MM.1S (cell line): ENCODE measurements at regions not wholly inside any gene's neighbourhood (a gene's known extent, or its start where the extent isn't known, plus 50 kb on each side); places are given as distances from the start of the nearest gene placed in this dataset.

Experiments
- DNase-seq: peaks from one replicate; pipeline ENCODE4 v3.0.0-alpha.2; 2015
- H2AFZ ChIP-seq: fragments of 300-600 bp; sonication (generic); 2 replicates; pipeline ENCODE4 v1.6.0; 2016; ENCODE audit warnings: antibody characterized with exemption, low read length
- H3F3A ChIP-seq: fragments of 300-600 bp; sonication (generic); 2 replicates; pipeline ENCODE4 v1.6.1; 2016; ENCODE audit warnings: mild to moderate bottlenecking, antibody characterized with exemption, low read length, moderate library complexity, mixed read lengths; ENCODE audit not compliant: insufficient read depth
- H3K27ac ChIP-seq: fragments of 300-600 bp; sonication (generic); 2 replicates; pipeline ENCODE4 v1.5.1; 2016; ENCODE audit warnings: mild to moderate bottlenecking, low read length
- H3K27me3 ChIP-seq: fragments of 300-600 bp; sonication (generic); replicated peaks from 2 replicates; pipeline ENCODE4 v1.6.0; 2016; ENCODE audit warnings: low read length; ENCODE audit not compliant: insufficient read depth
- H3K36me3 ChIP-seq: fragments of 300-600 bp; sonication (generic); replicated peaks from 2 replicates; pipeline ENCODE4 v1.6.1; 2016; ENCODE audit warnings: mild to moderate bottlenecking, low read length, mixed read lengths; ENCODE audit not compliant: insufficient read depth
- H3K4me1 ChIP-seq: fragments of 300-600 bp; sonication (generic); 2 replicates; pipeline ENCODE4 v1.6.1; 2016; ENCODE audit warnings: low read length, mixed read lengths
- H3K4me2 ChIP-seq: fragments of 300-600 bp; sonication (generic); 2 replicates; pipeline ENCODE4 v1.6.0; 2016; ENCODE audit warnings: low read depth, low read length
- H3K4me3 ChIP-seq: fragments of 300-600 bp; sonication (generic); 2 replicates; pipeline ENCODE4 v1.5.1; 2016; ENCODE audit warnings: low read length, mixed read lengths
- H3K79me2 ChIP-seq: fragments of 300-600 bp; sonication (generic); 2 replicates; pipeline ENCODE4 v1.6.1; 2016; ENCODE audit warnings: mixed run types, low read length, mixed read lengths
- H3K9ac ChIP-seq: fragments of 300-600 bp; sonication (generic); 2 replicates; pipeline ENCODE4 v1.6.1; 2016; ENCODE audit warnings: low read length, mixed read lengths
- H3K9me2 ChIP-seq: fragments of 300-600 bp; sonication (generic); replicated peaks from 2 replicates; pipeline ENCODE4 v1.6.1; 2016; ENCODE audit warnings: mild to moderate bottlenecking, low read length, mixed read lengths; ENCODE audit not compliant: insufficient read depth
- H3K9me3 ChIP-seq: fragments of 300-600 bp; sonication (generic); replicated peaks from 2 replicates; pipeline ENCODE4 v1.6.1; 2016; ENCODE audit warnings: mild to moderate bottlenecking, low read length, mixed read lengths; ENCODE audit not compliant: insufficient read depth
- H4K20me1 ChIP-seq: fragments of 300-600 bp; sonication (generic); 2 replicates; pipeline ENCODE4 v1.6.1; 2016; ENCODE audit warnings: mild to moderate bottlenecking, low read length, moderate library complexity, mixed read lengths; ENCODE audit not compliant: insufficient read depth
- EZH2 ChIP-seq: fragments of 300-600 bp; sonication (generic); optimal IDR thresholded peaks from 2 replicates; pipeline ENCODE3; 2017; ENCODE audit warnings: low read depth, mild to moderate bottlenecking, antibody characterized with exemption, low read length, mixed read lengths
- EZH2phosphoT487 ChIP-seq: fragments of 300-600 bp; sonication (generic); IDR thresholded peaks from 2 replicates; pipeline ENCODE4 v1.6.1; 2018; ENCODE audit warnings: antibody characterized with exemption, low read length
- TF ChIP-seq, protein P1 (sequence below): fragments of 300-600 bp; sonication (generic); IDR thresholded peaks from 2 replicates; pipeline ENCODE4 v1.5.1; 2016; ENCODE audit warnings: antibody characterized with exemption, low read length, mixed read lengths

DNA sequence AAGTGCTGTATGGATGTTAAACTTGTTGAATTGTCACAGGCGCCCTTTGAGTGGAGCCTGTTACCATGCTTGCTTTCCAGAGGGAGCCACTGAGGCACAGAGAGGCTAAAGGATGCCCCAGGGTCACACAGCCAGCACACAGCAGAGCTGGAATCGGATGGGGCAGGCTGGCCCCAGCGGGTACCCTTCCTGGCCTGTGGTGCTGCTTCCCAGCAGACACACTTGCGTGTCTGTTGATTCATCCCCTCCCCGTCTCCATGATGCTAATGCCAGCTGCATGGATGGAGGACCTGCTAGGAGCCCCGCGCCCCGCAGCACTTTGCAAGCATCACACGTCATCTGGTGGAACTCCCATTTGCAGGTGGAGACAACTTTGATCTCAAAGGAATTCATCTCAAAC is 52.4 kb upstream of the SHISAL1 start:
- H3K4me3 ChIP-seq, result no peak overlapping the region
- no peak overlapping the region for H3K27ac ChIP-seq
- H3K9me3 ChIP-seq, result no peaks in the 10 kb centered on the region
- H3K9ac ChIP-seq, result no peak overlapping the region
- no peak for DNase-seq
- no peak overlapping the region for H3K4me2 ChIP-seq
- peaks cover 98% of the 10 kb centered on the region for H3K27me3 ChIP-seq
- H4K20me1 ChIP-seq, result 0 out of 2 replicates have a peak, but pooled peaks cover 2% of the 10 kb centered on the region
- no peak for TF ChIP-seq EZH2phosphoT487
- no peak for TF ChIP-seq EZH2
- TF ChIP-seq, protein P1, sequence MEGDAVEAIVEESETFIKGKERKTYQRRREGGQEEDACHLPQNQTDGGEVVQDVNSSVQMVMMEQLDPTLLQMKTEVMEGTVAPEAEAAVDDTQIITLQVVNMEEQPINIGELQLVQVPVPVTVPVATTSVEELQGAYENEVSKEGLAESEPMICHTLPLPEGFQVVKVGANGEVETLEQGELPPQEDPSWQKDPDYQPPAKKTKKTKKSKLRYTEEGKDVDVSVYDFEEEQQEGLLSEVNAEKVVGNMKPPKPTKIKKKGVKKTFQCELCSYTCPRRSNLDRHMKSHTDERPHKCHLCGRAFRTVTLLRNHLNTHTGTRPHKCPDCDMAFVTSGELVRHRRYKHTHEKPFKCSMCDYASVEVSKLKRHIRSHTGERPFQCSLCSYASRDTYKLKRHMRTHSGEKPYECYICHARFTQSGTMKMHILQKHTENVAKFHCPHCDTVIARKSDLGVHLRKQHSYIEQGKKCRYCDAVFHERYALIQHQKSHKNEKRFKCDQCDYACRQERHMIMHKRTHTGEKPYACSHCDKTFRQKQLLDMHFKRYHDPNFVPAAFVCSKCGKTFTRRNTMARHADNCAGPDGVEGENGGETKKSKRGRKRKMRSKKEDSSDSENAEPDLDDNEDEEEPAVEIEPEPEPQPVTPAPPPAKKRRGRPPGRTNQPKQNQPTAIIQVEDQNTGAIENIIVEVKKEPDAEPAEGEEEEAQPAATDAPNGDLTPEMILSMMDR, result no peak
- no peaks in the 10 kb centered on the region for H3K9me2 ChIP-seq
- no peaks in the 10 kb centered on the region for H3K79me2 ChIP-seq
- H2AFZ ChIP-seq, result no peak overlapping the region
- no peaks in the 10 kb centered on the region for H3K4me1 ChIP-seq
- H3F3A ChIP-seq, result no peaks in the 10 kb centered on the region
- no peaks in the 10 kb centered on the region for H3K36me3 ChIP-seq

DNA sequence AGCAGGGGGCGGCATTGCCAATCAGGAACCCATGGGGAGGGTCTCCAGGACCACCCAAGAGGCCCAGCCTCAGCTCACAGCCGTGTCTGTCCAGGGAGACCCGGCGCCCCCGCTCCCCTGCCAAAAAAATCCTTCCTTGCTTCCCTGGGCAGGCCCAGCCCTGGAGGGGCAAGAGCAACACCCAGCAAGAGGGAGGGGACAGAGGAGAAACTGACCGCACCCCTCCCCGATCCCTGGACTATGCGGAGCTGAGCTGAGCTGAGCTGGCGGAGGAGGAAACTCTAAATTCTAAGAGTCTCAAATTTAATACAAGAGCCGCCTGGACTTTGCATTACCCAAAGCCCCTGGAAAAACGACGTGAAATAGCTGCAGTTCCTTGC is 52.0 kb upstream of the SHISAL1 start:
- no peak overlapping the region for H3K9ac ChIP-seq
- H4K20me1 ChIP-seq, result 0 out of 2 replicates have a peak, but pooled peaks cover 2% of the 10 kb centered on the region
- TF ChIP-seq, protein P1, result no peak
- no peak for TF ChIP-seq EZH2
- TF ChIP-seq EZH2phosphoT487, result no peak
- no peaks in the 10 kb centered on the region for H3K9me3 ChIP-seq
- H3K9me2 ChIP-seq, result no peaks in the 10 kb centered on the region
- no peak overlapping the region for H2AFZ ChIP-seq
- H3K36me3 ChIP-seq, result no peaks in the 10 kb centered on the region
- no peak for DNase-seq
- no peak overlapping the region for H3K4me2 ChIP-seq
- H3K27ac ChIP-seq, result no peak overlapping the region
- no peaks in the 10 kb centered on the region for H3F3A ChIP-seq
- no peaks in the 10 kb centered on the region for H3K79me2 ChIP-seq
- H3K4me3 ChIP-seq, result no peak overlapping the region
- H3K27me3 ChIP-seq, result peaks cover 98% of the 10 kb centered on the region
- no peaks in the 10 kb centered on the region for H3K4me1 ChIP-seq

DNA sequence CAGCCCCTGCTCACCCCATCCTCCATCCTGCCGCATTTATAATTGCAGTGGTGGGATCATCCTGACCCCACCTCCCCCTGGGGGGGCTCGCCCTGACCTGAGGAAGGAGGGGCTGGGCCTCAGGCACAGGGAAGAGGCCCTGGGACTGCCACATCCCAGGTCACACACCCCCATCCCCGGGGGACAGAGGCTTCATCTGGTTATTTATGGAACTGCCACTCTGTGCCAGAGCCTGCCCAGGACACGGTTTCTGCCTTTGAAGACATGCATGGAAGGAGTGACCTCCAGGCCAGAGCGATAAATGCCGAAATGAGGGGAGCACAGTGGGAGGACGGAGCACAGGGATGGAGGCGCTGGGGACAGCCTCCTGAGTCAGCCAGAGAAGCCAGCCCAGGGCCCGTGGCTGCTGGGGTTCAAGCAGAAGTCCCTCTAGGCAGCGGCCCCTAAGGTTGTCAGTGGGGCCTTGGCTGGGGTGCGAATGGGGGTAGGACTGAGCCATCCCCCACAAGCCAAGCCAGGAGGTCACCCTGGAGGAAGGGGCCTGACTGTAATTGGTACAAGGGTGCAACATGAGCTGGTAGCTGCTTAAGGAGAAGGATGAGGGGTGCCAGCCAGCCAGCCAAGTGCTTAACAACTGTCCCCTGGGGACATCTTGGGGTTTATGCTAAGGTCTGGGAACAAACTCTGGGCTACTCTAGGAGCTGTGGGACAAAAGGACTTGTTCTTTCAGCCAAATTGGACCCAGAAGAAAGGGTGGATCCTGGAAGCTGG is 51.4 kb upstream of the SHISAL1 start:
- Histone ChIP-seq H3K9me3 (no peaks in the 10 kb centered on the region), H3K4me3 (no peak overlapping the region), H3K27ac (no peak overlapping the region), H3F3A (no peaks in the 10 kb centered on the region), H3K79me2 (no peaks in the 10 kb centered on the region), H2AFZ (no peak overlapping the region), H3K27me3 (peaks cover 98% of the 10 kb centered on the region), H3K4me2 (no peak overlapping the region), H3K9me2 (no peaks in the 10 kb centered on the region), H3K36me3 (no peaks in the 10 kb centered on the region), H3K9ac (no peak overlapping the region), H4K20me1 (0 out of 2 replicates have a peak, but pooled peaks cover 2% of the 10 kb centered on the region), H3K4me1 (no peaks in the 10 kb centered on the region)
- no peak for DNase-seq
- TF ChIP-seq EZH2phosphoT487, result no peak
- TF ChIP-seq EZH2, result no peak
- TF ChIP-seq, protein P1, result no peak
